Fibroblast of lung (primary cell): ENCODE measurements at regions not wholly inside any gene's neighbourhood (a gene's known extent, or its start where the extent isn't known, plus 50 kb on each side); places are given as distances from the start of the nearest gene placed in this dataset.

Experiments
- DNase-seq, 2 donors: peaks; one replicate each; pipeline versions ENCODE4 v3.0.0 to v3.0.0-alpha.2; 2010; ENCODE audit warnings: low read depth in 2 of 2
- H2AFZ ChIP-seq: 2 replicates; pipeline ENCODE4 v1.5.1; 2012; ENCODE audit warnings: low read length, control low read depth, inconsistent platforms
- H3K27ac ChIP-seq: 2 replicates; pipeline ENCODE4 v1.5.1; 2011; ENCODE audit warnings: low read length, control low read depth; ENCODE audit not compliant: insufficient read depth
- H3K27me3 ChIP-seq: 2 replicates; pipeline ENCODE4 v1.5.1; 2011; ENCODE audit warnings: mild to moderate bottlenecking, low read length; ENCODE audit not compliant: control insufficient read depth, insufficient read depth
- H3K36me3 ChIP-seq: 2 replicates; pipeline ENCODE4 v1.5.1; 2011; ENCODE audit warnings: low read length; ENCODE audit not compliant: control insufficient read depth, insufficient read depth
- H3K4me1 ChIP-seq: 2 replicates; pipeline ENCODE4 v1.5.1; 2011; ENCODE audit warnings: low read length; ENCODE audit not compliant: control insufficient read depth, insufficient read depth; ENCODE audit errors: extremely low read depth
- H3K4me2 ChIP-seq: 2 replicates; pipeline ENCODE4 v1.5.1; 2011; ENCODE audit warnings: low read length, control low read depth; ENCODE audit not compliant: insufficient read depth; ENCODE audit errors: extremely low read depth
- H3K4me3 ChIP-seq, 4 experiments: fragments of 200-600 bp in 1 of 4; sonication (generic) in 1 of 4; replicated peaks in 1 of 4; 2 replicates each; pipeline ENCODE4 v1.5.1; 2011 to 2016; ENCODE audit warnings: low read length in 4 of 4, low read depth in 3 of 4, mild to moderate bottlenecking in 3 of 4, control low read depth in 2 of 4, inconsistent platforms in 1 of 4, mixed read lengths in 1 of 4; ENCODE audit not compliant: insufficient read depth in 1 of 4; ENCODE audit errors: control extremely low read depth in 1 of 4
- H3K79me2 ChIP-seq: 2 replicates; pipeline ENCODE4 v1.5.1; 2012; ENCODE audit warnings: mild to moderate bottlenecking, low read length, inconsistent platforms; ENCODE audit not compliant: control insufficient read depth, insufficient read depth
- H3K9ac ChIP-seq: 2 replicates; pipeline ENCODE4 v1.5.1; 2011; ENCODE audit warnings: mild to moderate bottlenecking, low read length, control low read depth; ENCODE audit not compliant: insufficient read depth
- H3K9me3 ChIP-seq: 2 replicates; pipeline ENCODE4 v1.5.1; 2012; ENCODE audit warnings: low read depth, low read length; ENCODE audit not compliant: control insufficient read depth, insufficient read depth
- H4K20me1 ChIP-seq: 2 replicates; pipeline ENCODE4 v1.5.1; 2011; ENCODE audit warnings: low read length; ENCODE audit not compliant: control insufficient read depth, insufficient read depth; ENCODE audit errors: extremely low read depth
- EZH2 ChIP-seq: IDR thresholded peaks from 2 replicates; pipeline ENCODE4 v1.5.1; 2012; ENCODE audit warnings: low read length, control low read depth, mild to moderate bottlenecking; ENCODE audit errors: missing control alignments
- TF ChIP-seq, protein P1 (sequence below), 2 donors: IDR thresholded peaks in 1 of 2; conservative IDR thresholded peaks in 1 of 2; 1 replicate in 1 of 2; 2 replicates in 1 of 2; pipeline ENCODE4 v1.5.1; 2011 to 2012; ENCODE audit warnings: low read length in 2 of 2, control low read depth in 1 of 2, inconsistent platforms in 1 of 2, low read depth in 1 of 2, mild to moderate bottlenecking in 1 of 2

DNA sequence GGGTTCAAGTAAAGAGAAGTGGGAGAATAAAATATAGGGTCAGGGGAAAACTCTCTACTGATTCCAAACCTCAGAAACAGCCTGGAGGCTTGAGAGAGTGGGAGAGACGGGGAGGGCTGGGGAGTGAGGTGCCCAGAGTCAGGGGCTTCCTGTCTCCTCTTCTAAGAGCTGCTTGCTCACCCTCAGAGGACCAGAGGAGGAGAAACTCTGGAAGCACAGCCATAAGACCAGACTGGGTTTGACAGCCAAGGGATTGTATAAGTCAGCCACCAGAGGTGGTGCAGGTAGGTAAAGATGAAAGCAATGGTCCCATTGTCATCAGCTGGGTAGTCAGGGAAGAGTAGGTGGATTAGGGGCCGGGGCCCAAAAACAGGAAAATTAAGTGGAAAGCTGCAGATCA lies 259.4 kb downstream of the TNS1 start:
- Histone ChIP-seq H2AFZ (no peak overlapping the region), H3K27me3 (no peaks in the 10 kb centered on the region), H3K4me1 (no peaks in the 10 kb centered on the region), H3K4me3 (no peak overlapping the region), H3K9me3 (no peaks in the 10 kb centered on the region), H4K20me1 (no peaks in the 10 kb centered on the region), H3K36me3 (no peaks in the 10 kb centered on the region), H3K9ac (no peak overlapping the region), H3K4me2 (no peak overlapping the region), H3K79me2 (no peaks in the 10 kb centered on the region), H3K27ac (no peak overlapping the region)
- no peak for TF ChIP-seq EZH2
- TF ChIP-seq, protein P1, sequence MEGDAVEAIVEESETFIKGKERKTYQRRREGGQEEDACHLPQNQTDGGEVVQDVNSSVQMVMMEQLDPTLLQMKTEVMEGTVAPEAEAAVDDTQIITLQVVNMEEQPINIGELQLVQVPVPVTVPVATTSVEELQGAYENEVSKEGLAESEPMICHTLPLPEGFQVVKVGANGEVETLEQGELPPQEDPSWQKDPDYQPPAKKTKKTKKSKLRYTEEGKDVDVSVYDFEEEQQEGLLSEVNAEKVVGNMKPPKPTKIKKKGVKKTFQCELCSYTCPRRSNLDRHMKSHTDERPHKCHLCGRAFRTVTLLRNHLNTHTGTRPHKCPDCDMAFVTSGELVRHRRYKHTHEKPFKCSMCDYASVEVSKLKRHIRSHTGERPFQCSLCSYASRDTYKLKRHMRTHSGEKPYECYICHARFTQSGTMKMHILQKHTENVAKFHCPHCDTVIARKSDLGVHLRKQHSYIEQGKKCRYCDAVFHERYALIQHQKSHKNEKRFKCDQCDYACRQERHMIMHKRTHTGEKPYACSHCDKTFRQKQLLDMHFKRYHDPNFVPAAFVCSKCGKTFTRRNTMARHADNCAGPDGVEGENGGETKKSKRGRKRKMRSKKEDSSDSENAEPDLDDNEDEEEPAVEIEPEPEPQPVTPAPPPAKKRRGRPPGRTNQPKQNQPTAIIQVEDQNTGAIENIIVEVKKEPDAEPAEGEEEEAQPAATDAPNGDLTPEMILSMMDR (conservative IDR thresholded peaks at IDR 0.05 in 1 of 2, IDR thresholded peaks at IDR 0.05 in 1 of 2; ENCODE audit: low read depth in 1 of 2, low read length in 2 of 2), result no peak
- DNase-seq, result no peak

DNA sequence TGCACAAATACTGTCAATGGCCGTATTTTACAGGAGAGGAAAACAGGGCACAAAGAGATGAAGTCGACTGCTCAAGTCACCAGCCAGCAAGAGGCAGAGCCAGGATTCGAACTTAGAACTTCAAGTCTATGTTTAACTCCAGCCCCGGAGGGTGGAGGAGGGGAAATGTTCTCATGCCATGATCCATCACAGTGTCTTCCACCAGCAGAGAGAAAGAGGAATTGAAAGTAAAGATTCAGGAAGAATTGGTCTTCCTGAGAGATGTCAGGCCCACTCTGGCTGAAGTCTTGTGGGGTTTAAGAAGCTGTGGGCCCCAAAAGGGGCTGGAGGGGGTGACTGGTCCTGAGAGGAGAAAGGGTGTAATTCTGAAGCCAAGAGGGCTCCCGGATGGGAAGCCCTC lies 260.0 kb downstream of the TNS1 start:
- Histone ChIP-seq H3K9me3 (no peaks in the 10 kb centered on the region), H3K36me3 (no peaks in the 10 kb centered on the region), H3K27me3 (no peaks in the 10 kb centered on the region), H3K4me1 (no peaks in the 10 kb centered on the region), H3K79me2 (no peaks in the 10 kb centered on the region), H3K4me3 (no peak overlapping the region), H3K4me2 (no peak overlapping the region), H3K27ac (no peak overlapping the region), H3K9ac (no peak overlapping the region), H4K20me1 (no peaks in the 10 kb centered on the region), H2AFZ (no peak overlapping the region)
- DNase-seq, result no peak
- TF ChIP-seq, protein P1 (conservative IDR thresholded peaks at IDR 0.05 in 1 of 2, IDR thresholded peaks at IDR 0.05 in 1 of 2; ENCODE audit: low read depth in 1 of 2, low read length in 2 of 2), result no peak
- no peak for TF ChIP-seq EZH2

DNA sequence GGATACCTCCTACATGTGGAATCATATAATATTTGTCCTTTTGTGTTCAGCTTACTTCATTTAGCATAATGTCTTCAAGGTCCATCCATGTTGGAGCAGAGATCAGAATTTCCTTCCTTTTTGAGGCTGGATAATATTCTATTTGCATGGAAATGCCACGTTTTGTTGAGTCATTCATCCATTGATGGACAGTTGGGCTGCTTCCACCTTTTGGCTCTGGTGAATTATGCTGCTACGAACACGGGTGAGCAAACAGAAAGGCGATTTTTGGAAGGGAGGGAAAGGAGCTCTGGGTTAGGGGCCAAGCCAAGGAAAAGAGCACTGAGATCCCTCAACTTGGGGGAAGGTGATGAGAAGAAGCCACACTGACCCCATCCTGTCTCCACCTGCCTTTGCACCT lies 260.5 kb downstream of the TNS1 start:
- no peaks in the 10 kb centered on the region for H3K9me3 ChIP-seq
- no peak overlapping the region for H3K4me2 ChIP-seq
- H2AFZ ChIP-seq, result no peak overlapping the region
- H3K4me1 ChIP-seq, result no peaks in the 10 kb centered on the region
- no peaks in the 10 kb centered on the region for H3K36me3 ChIP-seq
- H3K27me3 ChIP-seq, result no peaks in the 10 kb centered on the region
- H3K9ac ChIP-seq, result no peak overlapping the region
- no peak for DNase-seq
- no peak for TF ChIP-seq EZH2
- TF ChIP-seq, protein P1 (conservative IDR thresholded peaks at IDR 0.05 in 1 of 2, IDR thresholded peaks at IDR 0.05 in 1 of 2; ENCODE audit: low read depth in 1 of 2, low read length in 2 of 2), result no peak
- H4K20me1 ChIP-seq, result no peaks in the 10 kb centered on the region
- H3K4me3 ChIP-seq, result no peak overlapping the region
- H3K27ac ChIP-seq, result no peak overlapping the region
- no peaks in the 10 kb centered on the region for H3K79me2 ChIP-seq
